GM13977 (cell line): ENCODE measurements at regions not wholly inside any gene's neighbourhood (a gene's known extent, or its start where the extent isn't known, plus 50 kb on each side); places are given as distances from the start of the nearest gene placed in this dataset.

Experiments
- DNase-seq: peaks from one replicate; pipeline ENCODE4 v3.0.0; 2012; ENCODE audit warnings: low spot score
- CTCF ChIP-seq: IDR thresholded peaks from 2 replicates; pipeline ENCODE4 v1.5.1; 2012; ENCODE audit warnings: mild to moderate bottlenecking, control low read depth; ENCODE audit not compliant: insufficient read depth; ENCODE audit errors: extremely low read depth, missing control alignments
- in situ Hi-C: fragments of 300-500 bp; cut with MboI; formaldehyde crosslinking; loops from one replicate; pipeline ENCODE4 v1.12.0; 2022; ENCODE audit warnings: low sequenced_read_pairs, low pct_unique_long_range_greater_than_20kb, mixed read lengths, inconsistent platforms; ENCODE audit not compliant: unreplicated experiment

GRCh38 chr3:14303336-14304100, 98.9 kb upstream of the SLC6A6 start:
- DNase-seq: no peak
- no peak for TF ChIP-seq CTCF
- in situ Hi-C loops: no loop called here

- in situ Hi-C loops: no loop called here
- DNase-seq: no peak
- TF ChIP-seq CTCF: no peak
Measured at GRCh38 chr3:14304101-14305045, 98.0 kb upstream of the SLC6A6 start.

- in situ Hi-C loops: no loop called here
- no peak for DNase-seq
Measured at GRCh38 chr3:14305324-14305723, 97.1 kb upstream of the SLC6A6 start.

GRCh38 chr3:14306142-14306541, 96.3 kb upstream of the SLC6A6 start:
- in situ Hi-C loops: no loop called here
- no peak for DNase-seq
- no peak for TF ChIP-seq CTCF

More at GRCh38 chr3:14305324-14305723, 97.1 kb upstream of the SLC6A6 start:
- TF ChIP-seq CTCF: no peak

GRCh38 chr3:14307656-14308302, 94.6 kb upstream of the SLC6A6 start:
- DNase-seq: no peak
- in situ Hi-C loops: no loop called here
- TF ChIP-seq CTCF: no peak

GRCh38 chr3:14311729-14312128, 90.7 kb upstream of the SLC6A6 start:
- DNase-seq: no peak
- no peak for TF ChIP-seq CTCF
- in situ Hi-C loops: no loop called here
